GM21526 (cell line): ENCODE measurements at regions not wholly inside any gene's neighbourhood (a gene's known extent, or its start where the extent isn't known, plus 50 kb on each side); places are given as distances from the start of the nearest gene placed in this dataset.

Experiments used
- ATAC-seq: cut with Tn5 transposase; IDR thresholded peaks from one replicate; pipeline ENCODE4 v1.9.1; 2021; ENCODE audit warnings: moderate library complexity; ENCODE audit not compliant: unreplicated experiment, low FRiP score

GRCh38 chr4:85372966-85373365 lies 102.0 kb upstream of the ARHGAP24 start:
- ATAC-seq = no peak

DNA sequence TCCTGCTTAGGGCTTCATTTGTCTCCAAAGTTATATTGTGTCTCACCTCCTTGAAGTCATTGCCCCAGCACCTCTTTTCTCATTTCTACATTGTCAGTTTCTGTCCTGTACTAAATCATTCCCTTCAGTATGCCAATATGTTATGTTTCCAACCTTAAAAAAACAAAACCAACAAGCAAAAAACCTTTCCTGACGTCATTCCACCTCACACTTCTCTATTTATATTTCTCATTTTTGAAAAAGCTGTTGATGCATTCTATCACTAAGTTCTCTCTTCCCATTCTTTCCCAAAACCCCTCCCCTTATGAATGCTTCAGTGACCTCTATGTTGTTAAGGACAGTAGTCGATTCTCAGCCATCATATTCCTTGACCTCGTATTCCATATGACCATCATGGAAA lies 98.7 kb upstream of the ARHGAP24 start:
- ATAC-seq = no peak

DNA sequence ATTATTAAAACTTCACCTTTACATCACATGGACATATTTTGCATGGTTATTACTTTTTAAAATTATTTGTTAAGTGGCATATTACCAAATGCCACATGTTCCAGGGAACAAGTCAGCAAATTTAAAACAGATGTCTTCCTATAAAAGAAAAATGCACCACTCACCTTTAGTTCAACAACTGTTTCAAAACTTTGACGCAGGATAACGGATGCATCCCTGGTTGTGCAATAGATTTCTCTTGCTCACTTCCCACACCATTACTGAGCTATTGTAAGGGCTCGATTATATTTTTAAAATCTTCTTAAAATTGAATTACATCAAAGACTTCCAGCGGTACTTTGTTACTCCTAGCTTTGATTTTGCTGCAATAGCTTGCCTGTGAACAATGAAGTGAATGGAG lies 93.0 kb upstream of the ARHGAP24 start:
- ATAC-seq = no peak

- no peak for ATAC-seq
These were observed 83.9 kb upstream of the ARHGAP24 start for GRCh38 chr4:85391071-85391470.

GRCh38 chr4:85391589-85392410 lies 83.2 kb upstream of the ARHGAP24 start:
- ATAC-seq = peak; percentile 90

GRCh38 chr4:85393201-85393600 lies 81.7 kb upstream of the ARHGAP24 start:
- ATAC-seq = peak; percentile 62

GRCh38 chr4:85398276-85398675 lies 76.7 kb upstream of the ARHGAP24 start:
- ATAC-seq = no peak

DNA sequence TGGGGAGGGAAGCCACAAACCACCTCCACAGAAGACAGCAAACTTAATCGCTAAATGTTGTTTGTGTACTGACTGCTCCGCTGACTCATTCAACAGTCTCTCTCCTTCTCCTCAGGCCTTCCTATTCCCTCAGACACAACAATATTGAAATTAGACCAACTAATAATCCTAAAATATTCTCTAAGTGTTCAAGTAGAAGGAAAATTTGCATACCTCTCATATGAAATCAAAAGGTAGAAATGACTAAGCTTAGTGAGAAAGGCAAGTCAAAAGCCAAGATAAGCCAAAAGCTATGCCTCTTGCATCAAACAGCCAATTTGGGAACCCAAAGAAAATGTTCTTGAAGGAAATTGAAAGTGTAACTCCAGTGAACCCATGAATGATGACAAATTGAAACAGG lies 75.7 kb upstream of the ARHGAP24 start:
- peak; percentile 81 for ATAC-seq

GRCh38 chr4:85402371-85402770 lies 72.6 kb upstream of the ARHGAP24 start:
- no peak for ATAC-seq

DNA sequence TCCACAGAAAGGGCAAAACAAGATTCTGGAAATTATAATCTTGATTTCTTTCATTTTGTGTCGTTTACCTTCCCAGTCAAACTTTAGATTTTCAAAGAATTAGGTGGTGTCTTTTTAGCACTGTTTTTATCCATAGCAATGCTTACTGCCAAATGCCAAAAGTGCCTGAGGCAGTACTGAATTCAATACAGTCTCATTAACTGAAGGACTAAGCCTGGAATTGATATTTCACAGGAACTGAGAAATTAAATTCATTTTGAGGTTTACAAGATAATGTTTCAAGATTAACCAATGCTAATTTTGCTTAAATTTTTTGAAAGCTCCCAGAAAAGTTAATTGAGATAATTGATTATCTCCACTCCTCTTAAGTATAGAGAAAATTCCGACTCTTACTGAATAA lies 68.8 kb upstream of the ARHGAP24 start:
- ATAC-seq = no peak

DNA sequence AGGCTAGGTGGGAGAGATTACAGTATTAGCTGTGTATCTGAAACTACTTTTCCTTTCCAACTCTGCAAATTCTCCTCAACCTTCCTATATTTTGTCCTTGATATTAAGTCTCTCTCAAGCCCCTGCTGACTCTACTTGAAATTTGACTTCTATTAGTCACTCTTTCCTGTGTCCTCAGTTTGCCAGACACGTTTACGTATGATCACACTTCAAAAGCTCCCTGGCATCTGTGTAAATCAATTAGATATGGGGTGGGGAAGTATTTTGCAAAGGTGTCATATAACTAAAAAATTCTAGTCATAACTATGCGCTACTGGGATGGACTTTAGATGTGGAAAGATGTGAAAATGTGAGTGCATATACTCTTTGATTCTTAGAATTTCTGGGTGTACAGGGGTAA lies 67.4 kb upstream of the ARHGAP24 start:
- no peak for ATAC-seq

DNA sequence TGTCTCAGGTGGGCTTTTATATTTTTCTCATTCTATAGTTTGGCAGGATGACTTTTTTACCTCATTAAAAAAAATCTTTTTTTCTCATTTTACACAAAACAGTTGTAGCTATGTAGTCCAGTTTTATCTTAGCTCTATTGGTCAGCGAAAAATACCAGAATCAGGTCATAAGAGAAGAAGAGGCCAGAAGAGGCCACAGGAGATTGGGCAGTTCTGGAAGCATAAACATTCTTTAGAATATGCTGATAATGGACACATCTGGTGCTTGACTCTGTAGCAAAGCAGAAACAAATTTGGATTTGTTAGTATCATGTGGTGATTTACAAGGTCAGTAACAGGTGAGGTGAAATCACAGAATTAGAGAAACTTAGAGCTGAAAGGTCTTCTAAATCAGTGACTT lies 66.6 kb upstream of the ARHGAP24 start:
- no peak for ATAC-seq

- no peak for ATAC-seq
These were observed 65.7 kb upstream of the ARHGAP24 start for GRCh38 chr4:85409251-85409650.

DNA sequence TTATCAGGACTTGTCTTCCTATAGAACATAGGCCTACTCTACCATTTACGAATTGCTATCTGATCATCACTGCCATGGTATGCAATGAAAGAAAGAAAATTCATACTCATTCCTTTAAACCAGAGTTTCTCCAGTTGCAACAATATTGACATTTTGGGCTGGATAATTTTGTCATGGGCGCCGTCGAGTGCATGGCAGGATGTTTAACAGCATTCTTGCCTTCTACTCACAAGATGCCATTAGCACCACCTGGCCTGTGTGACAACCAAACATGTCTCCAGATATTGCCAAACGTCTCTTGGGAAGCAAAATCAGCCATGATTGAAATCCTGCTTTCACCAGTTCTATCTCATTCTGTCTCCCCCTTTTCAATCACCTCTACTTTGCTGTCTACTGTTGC lies 63.6 kb upstream of the ARHGAP24 start:
- no peak for ATAC-seq

DNA sequence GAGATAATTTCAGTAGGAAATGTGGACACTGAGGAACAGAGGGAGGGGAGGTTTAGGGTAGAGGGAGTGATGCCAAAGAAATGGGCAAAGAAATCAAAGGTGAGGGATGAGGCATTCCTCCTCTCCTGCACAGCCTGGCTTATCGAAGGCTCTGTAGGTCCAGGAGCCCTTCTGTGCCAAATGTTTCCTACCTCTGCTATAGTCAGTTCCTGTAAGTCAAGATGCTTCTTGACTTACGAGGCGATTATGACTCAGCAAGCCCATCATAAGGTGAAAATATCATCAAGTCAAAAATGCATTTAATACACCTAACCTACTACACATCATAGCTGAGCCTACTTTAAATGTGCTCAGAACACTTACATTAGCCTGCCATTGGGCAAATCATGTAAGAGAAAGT lies 60.0 kb upstream of the ARHGAP24 start:
- ATAC-seq = no peak

DNA sequence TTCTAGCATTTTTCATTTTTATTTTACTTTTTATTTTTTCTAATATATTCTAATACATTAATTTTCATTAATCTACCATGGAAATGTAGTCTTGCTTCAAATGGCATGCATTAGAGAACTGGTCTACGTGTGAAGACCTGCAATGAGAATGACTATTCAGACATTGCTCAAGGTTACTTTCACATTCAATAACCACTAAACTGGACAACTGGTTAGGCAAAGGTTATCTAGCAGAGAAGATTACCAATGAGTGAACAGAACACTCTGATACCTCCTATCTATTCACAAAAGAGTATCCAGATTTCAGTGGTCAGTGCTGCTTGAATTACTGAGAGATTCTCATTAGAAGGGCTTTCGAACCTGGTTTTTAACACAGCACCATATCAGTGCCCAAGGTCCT lies 58.9 kb upstream of the ARHGAP24 start:
- no peak for ATAC-seq

DNA sequence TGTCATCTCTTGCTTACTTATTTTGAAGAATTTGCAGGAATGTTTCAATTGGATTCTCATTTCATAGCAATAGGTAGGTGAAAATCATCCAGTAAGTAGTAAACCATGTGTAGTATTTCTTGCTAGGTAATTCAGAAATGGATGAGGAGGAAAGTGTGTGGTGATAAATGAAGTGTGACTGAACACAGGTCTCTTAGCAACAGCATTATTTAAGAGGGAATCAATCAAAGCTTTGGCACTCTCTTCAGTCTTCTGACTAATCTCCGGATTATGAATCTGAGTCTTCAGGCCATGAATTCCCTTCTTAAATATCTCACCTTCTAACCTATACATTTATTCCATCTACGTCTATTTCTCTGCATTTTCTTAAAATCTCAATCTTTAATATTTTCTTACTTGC lies 55.8 kb upstream of the ARHGAP24 start:
- ATAC-seq = no peak

DNA sequence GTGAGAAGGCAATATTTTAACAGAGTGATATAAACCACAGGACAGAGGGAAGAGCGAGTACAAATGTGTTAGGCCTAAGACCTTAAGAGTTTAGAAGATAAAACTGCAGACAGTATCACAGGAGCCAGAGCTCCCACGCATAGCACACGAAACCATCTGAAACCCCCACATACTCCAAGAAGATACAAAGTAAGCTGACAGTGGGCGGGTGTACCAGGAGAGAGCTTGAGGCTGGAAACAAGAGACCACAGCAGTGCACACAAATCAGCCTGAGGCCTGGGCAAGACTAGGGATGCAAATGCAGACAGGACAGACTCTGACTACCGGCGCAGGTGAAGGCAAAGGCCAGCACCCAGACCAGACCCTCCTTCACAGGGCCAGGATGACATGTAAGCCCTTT lies 54.1 kb upstream of the ARHGAP24 start:
- no peak for ATAC-seq

DNA sequence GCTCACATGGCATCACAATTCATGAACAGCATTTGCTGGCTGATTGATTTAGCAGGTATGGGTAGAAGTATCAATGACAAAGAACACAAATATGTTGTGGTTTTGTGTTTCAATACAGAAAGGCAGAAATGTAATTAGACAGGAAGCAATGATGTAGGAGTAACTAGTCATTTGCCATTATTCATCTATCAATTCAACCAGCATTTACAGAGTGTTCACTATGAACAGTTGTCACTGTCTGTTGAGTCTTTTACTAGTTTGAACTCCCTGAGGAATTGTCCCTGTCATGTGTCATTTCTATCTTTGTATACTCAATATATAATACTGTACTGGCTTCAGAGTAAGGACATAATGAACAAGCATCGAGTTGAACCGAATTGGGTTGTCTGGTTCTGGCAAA lies 51.5 kb upstream of the ARHGAP24 start:
- no peak for ATAC-seq
